Amygdala (tissue), 56 donors: ENCODE measurements at regions not wholly inside any gene's neighbourhood (a gene's known extent, or its start where the extent isn't known, plus 50 kb on each side); places are given as distances from the start of the nearest gene placed in this dataset.
A peak's percentile ranks its signal among the peaks of the same experiment; 100 is the strongest.
"Not testable (repeated sequence)": the region's sequence is repeated elsewhere in the genome, so short reads cannot be mapped to it uniquely, and the experiment has no call there.

Experiments
- DNase-seq, 56 donors: peaks; one replicate each; lab custom pipeline; 2025; lab: John Stamatoyannopoulos, UW

- DNase-seq: not testable (repeated sequence)
These were observed 161.0 kb downstream of the SYT15 start for GRCh38 chr10:46739919-46740318.

DNA sequence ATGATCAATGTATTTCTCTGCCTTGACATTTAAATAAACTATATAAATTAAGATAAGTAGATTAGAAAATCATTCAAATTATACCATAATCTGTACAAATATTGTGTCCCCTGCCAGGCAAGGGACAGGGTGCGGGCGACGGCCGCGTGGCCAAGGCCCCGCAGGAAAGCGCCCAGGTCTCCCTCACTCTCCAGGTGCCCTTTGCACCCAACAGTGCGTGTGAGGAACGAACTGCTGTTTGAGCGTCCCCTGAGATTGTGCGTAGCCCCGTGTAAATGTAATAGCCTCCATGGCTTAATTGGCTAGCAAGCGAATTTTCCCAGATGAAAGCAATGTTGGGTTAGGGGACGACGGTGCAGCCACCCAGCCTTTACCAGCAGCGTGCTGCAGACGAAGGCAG lies 161.4 kb downstream of the SYT15 start:
- DNase-seq: not testable (repeated sequence)

- DNase-seq: not testable (repeated sequence)
These were observed 162.2 kb upstream of the PTPN20 start for GRCh38 chr10:46749003-46749402.

DNA sequence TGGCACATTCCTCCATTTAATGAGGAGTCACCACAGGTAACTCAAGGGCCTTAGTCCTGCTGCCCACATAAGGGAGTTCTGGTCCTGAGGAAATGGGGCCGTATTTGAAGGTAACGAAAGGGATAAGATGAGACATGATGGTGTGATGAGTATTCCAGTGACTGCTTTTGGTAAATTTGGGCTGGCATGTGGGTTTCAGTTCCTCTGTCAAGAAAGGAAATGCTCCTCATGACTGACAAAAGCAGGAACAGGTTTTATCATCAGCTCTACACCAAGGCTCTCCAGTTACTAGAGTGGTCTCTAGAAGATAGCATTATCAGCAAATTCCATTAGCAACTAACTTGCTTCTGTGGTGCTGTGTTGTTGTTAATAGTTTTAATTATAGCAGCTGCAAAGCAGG lies 161.8 kb upstream of the PTPN20 start:
- DNase-seq: not testable (repeated sequence)

- DNase-seq: not testable (repeated sequence)
These were observed 157.5 kb upstream of the PTPN20 start for GRCh38 chr10:46753763-46754162.

DNA sequence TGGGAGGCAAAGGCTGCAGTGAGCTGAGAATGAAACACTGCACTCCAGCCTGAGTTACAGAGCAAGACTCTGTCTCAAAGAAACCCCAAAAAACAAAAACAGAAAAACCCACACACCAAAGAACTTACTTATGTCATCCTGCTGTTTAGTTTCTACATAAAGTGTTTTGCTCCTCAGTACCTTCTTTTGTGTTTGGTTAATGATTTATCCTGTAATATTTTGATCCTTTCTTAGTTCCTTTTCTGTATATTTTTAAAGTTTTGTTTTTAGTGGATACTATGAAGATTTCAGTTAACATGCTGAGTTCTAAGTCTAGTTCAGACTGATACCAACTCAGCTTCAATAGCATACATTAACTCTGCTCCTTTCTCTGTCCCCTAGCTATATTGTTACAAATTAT lies 149.8 kb upstream of the PTPN20 start:
- DNase-seq: not testable (repeated sequence)

GRCh38 chr10:46768515-46769291 lies 142.5 kb upstream of the PTPN20 start:
- not testable (repeated sequence) for DNase-seq

DNA sequence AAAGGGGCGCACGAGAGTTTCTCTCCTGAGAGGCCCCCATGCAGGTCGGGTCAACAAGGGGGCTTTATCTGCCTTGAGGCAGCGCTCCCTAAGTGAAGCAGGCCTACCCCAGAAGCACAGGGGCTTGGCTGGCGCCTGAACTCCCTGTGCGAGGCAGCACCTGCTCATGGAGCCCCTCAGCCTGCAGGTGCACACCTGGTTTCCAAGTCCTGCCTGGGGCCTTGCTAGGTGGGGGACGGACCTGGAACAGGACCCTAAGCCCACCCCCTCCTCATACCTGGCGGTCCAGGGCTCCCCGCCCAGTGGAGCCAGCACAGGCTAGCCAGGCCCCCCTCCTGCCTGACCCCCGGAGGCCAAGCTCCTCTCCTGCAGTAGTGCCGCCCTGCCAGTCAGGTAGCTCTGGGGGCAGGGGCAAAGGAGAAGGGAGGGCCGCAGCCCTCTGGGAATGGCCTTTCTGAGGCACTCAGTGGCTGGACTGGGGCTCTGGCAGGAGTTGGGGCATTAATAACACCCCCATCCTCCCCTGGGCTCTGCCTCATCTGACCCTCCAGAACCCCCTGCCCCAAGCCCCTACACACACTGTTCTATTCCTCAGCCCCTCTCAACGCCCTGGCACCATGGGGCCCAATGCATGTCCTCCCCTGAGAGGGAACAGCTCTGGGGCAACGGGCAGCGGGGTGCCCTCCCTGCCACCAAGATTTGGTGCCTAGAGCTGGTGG lies 137.9 kb upstream of the PTPN20 start:
- not testable (repeated sequence) for DNase-seq

DNA sequence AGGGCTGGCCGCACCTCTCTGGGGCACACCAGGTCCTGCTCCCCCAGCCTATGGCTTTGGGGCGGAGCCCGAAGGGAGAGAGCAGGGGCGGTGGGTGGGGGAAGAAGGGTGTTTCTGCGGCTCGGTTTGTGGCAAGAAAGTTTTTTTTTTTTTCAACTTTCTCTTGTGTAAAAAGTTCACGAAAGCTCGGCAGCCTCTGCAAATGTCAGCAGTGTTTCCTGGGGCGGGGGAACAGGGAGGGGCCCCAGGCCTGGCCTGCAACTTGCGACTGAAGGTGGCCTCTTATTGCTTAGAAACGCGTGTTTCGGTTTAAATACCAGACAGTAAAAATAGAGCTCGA lies 137.4 kb upstream of the PTPN20 start:
- DNase-seq: not testable (repeated sequence)

- not testable (repeated sequence) for DNase-seq
These were observed 136.9 kb upstream of the PTPN20 start for GRCh38 chr10:46774366-46774765.

GRCh38 chr10:46774945-46775667 lies 136.1 kb upstream of the PTPN20 start:
- not testable (repeated sequence) for DNase-seq

DNA sequence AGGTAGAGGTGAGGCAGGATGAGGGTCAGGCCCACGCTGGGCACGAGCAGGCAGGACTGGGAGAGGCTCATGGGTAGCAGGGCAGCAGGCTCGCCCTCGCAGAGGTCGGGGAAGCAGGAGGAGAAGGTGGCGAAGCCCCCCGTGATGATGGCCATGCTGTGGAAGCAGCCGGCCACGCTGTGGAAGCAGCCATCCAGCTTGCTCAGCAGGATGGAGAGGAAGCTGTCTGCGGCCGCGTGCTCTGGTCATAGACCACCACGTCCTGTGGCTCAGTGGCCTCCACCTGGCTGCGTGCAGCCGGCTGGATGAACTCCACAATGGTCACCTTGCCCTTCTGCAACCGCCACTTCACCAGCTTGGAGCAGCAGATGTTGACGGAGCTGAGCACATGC lies 135.6 kb upstream of the PTPN20 start:
- not testable (repeated sequence) for DNase-seq

DNA sequence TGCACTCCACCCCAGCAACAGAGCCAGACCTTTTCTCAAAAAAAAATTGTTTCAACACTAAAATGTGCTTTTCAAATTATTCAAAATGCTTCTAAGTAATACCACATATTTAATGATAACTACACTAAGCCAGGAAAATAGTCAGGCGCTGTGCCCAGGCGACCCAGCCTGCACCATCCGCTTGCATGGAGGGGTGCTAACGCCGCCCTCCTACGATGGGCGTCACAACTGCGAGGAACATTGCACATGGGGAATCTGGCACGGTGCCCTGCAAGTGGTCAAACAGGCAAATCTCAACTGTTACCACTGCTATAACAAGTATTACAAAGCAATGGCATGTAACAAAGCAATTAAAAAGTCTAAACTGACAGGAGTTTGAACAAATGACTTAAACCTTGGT lies 131.7 kb upstream of the PTPN20 start:
- peak in 2 of 56 donors; percentile 14 to 15 for DNase-seq

GRCh38 chr10:46780164-46780563 lies 131.1 kb upstream of the PTPN20 start:
- not testable (repeated sequence) for DNase-seq

DNA sequence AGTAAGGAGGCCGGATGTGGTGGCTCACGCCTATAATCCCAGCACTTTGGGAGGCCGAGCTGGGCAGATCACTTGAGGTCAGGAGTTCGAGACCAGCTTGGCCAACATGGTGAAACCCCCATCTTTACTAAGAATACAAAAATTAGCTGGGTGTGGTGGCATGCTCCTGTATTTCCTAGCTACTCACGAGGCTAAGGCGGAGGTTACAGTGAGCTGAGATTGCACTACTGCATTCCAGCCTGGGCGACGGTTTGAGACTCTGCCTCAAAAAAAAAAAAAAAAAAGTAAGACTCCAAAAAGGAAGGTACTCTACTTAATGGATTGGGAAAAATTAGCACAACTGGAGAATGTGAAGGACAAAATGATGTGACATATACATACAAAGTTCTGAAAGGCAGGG lies 130.2 kb upstream of the PTPN20 start:
- not testable (repeated sequence) for DNase-seq

- DNase-seq: not testable (repeated sequence)
These were observed 129.0 kb upstream of the PTPN20 start for GRCh38 chr10:46782001-46782874.

GRCh38 chr10:46784665-46785064 lies 126.6 kb upstream of the PTPN20 start:
- not testable (repeated sequence) for DNase-seq

GRCh38 chr10:46786125-46786517 lies 125.1 kb upstream of the PTPN20 start:
- not testable (repeated sequence) for DNase-seq

DNA sequence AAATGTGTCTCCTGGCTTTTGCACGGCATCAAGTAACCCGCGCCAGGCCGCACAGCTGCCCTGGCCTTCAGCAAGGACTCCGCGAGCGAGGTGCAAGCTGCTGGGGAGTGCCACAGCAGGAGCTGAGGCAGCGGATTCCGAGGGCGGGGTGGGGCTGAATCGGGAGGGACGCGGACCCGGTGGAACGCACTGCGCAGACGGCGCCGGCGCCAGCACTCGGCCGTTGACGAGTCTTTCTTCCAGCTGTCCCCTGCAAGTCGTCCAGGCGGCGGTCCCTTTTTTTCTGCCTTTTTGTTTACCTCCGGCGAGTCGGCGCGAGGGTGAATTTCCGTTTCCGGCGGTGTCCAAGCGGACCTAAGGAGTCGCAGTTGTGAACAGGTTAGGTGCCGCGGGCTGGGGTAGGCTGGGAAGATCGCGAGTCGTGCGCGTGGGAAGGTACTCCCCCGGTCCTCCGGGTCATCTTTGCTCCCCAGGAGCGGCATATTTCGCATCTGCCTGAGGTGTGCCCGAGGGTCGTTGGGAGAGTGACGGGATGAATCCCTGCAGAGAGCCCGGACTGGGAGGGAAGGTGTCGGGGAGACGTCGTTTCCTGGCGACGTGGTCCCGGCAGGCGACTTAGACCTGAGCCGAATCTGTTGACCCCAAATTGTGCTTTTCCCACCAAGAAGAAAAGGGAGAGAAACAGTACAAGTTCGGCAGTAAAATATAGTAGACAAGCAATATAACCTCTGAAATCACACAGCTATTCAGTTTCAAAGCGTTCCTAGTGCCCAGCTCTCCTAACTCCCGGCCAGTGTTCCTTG lies 124.5 kb upstream of the PTPN20 start:
- DNase-seq: peak in 44 of 56 donors; percentile 2 to 87 (median 46)

GRCh38 chr10:46787321-46787615 lies 124.0 kb upstream of the PTPN20 start:
- DNase-seq: peak in 27 of 56 donors; percentile 4 to 71 (median 26)
